HUES6 (cell line): ENCODE measurements at regions not wholly inside any gene's neighbourhood (a gene's known extent, or its start where the extent isn't known, plus 50 kb on each side); places are given as distances from the start of the nearest gene placed in this dataset.

Source experiments
- H3K27ac ChIP-seq: 2 replicates; pipeline ENCODE4 v1.7.0; 2013; ENCODE audit warnings: low read depth, mild to moderate bottlenecking, low read length, inconsistent platforms
- H3K27me3 ChIP-seq: 2 replicates; pipeline ENCODE4 v1.6.1; 2013; ENCODE audit warnings: low read length; ENCODE audit not compliant: control insufficient read depth, insufficient read depth
- H3K36me3 ChIP-seq: 2 replicates; pipeline ENCODE4 v1.6.1; 2013; ENCODE audit warnings: low read length; ENCODE audit not compliant: control insufficient read depth, insufficient read depth
- H3K4me1 ChIP-seq: 2 replicates; pipeline ENCODE4 v1.6.1; 2013; ENCODE audit warnings: low read length; ENCODE audit not compliant: control insufficient read depth, insufficient read depth
- H3K4me3 ChIP-seq: 2 replicates; pipeline ENCODE4 v1.5.1; 2013; ENCODE audit warnings: low read depth, low read length
- H3K9ac ChIP-seq: one replicate; pipeline ENCODE4 v1.6.1; 2013; ENCODE audit warnings: mild to moderate bottlenecking, low read length
- H3K9me3 ChIP-seq: 2 replicates; pipeline ENCODE4 v1.6.1; 2013; ENCODE audit warnings: low read depth, low read length; ENCODE audit not compliant: control insufficient read depth, insufficient read depth

DNA sequence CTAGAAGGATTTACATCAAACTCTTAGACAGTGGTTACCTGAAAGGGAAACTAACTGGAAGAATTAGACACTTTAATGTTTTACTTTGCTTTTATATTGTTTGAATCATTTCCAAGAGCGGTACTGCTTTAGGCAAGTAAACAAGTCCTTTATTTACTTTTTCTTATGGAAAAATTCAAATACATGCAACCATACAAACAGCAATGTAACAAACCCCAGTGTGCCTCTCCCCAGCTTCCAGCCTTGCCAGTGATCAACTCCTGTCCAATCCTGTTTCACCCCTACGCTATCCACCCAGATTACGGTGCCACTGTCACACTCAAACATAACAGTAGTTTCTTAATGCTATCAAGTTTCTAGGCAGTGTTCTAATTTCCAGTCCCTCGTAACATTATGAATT is 85.9 kb downstream of the C16orf95 start:
- peaks cover 8% of the 10 kb centered on the region for H3K9me3 ChIP-seq
- no peak overlapping the region for H3K27ac ChIP-seq
- no peaks in the 10 kb centered on the region for H3K27me3 ChIP-seq
- H3K4me1 ChIP-seq, result no peaks in the 10 kb centered on the region
- H3K4me3 ChIP-seq, result no peak overlapping the region
- H3K36me3 ChIP-seq, result no peaks in the 10 kb centered on the region
- no peak overlapping the region for H3K9ac ChIP-seq

DNA sequence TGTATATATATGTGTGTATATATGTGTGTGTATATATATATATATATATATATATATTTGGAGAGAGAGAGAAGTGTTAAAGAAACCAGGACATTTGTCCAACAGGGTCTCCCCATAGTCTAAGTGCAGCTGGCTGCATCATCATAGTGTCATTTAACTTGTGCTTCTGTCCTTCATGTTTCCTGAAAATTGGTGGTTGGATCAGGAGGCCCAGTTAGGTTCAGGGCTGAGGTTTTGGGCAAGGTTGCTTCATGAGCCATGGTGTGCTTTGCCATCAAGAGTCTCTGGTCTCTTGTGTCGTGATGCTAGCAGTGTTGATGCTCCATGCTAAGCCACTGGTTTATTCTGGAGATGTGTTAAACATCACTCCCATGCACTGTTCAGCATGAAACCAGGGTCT is 85.3 kb downstream of the C16orf95 start:
- H3K9me3 ChIP-seq, result peaks cover 8% of the 10 kb centered on the region
- no peak overlapping the region for H3K27ac ChIP-seq
- no peak overlapping the region for H3K4me3 ChIP-seq
- no peak overlapping the region for H3K9ac ChIP-seq
- H3K27me3 ChIP-seq, result no peaks in the 10 kb centered on the region
- no peaks in the 10 kb centered on the region for H3K4me1 ChIP-seq
- no peaks in the 10 kb centered on the region for H3K36me3 ChIP-seq

DNA sequence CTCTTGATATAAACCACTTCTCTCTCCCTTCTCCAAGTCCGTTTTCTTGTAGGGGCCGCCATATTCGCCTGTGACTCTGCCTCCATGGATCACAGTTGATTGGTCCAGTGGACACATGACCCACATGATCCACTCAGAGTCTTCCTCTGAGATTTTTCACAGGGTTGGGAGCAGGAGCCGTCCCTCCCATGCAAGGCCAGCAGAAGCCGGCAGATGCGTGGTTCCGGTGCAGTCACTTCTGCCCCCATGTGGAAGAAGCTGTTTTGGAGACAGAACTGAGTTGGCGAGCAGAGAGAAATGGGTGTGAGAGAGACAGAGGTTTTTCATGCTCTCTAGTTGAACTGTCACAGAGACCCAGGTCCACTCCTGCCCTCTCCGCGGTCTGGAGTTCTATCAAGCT is 83.3 kb downstream of the C16orf95 start:
- H3K27ac ChIP-seq, result no peak overlapping the region
- H3K9me3 ChIP-seq, result peaks cover 8% of the 10 kb centered on the region
- H3K36me3 ChIP-seq, result no peaks in the 10 kb centered on the region
- H3K4me3 ChIP-seq, result no peak overlapping the region
- no peaks in the 10 kb centered on the region for H3K27me3 ChIP-seq
- H3K9ac ChIP-seq, result no peak overlapping the region
- no peaks in the 10 kb centered on the region for H3K4me1 ChIP-seq

DNA sequence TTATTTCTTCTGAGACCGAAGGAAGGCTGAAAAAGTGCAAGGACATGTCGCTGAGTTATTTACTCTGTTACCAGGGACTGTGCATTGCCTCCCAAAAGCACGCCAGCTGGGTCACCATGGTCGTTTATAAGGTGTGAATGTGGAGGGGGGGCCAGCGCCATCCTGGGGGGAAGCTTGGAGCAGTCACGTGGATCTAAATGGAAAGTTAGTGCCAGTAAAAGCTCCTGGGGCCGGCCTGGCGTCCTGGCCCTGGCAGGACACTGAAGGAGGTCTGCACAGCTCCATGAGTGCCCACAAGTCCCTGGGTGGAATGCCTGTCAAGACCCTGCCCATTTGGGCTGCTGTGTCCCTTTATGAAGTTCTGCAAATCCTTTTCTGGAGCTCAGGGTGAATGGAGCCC is 82.6 kb downstream of the C16orf95 start:
- Histone ChIP-seq H3K9me3 (peaks cover 8% of the 10 kb centered on the region), H3K9ac (no peak overlapping the region), H3K4me3 (no peak overlapping the region), H3K27ac (no peak overlapping the region), H3K36me3 (no peaks in the 10 kb centered on the region), H3K4me1 (no peaks in the 10 kb centered on the region), H3K27me3 (no peaks in the 10 kb centered on the region)

DNA sequence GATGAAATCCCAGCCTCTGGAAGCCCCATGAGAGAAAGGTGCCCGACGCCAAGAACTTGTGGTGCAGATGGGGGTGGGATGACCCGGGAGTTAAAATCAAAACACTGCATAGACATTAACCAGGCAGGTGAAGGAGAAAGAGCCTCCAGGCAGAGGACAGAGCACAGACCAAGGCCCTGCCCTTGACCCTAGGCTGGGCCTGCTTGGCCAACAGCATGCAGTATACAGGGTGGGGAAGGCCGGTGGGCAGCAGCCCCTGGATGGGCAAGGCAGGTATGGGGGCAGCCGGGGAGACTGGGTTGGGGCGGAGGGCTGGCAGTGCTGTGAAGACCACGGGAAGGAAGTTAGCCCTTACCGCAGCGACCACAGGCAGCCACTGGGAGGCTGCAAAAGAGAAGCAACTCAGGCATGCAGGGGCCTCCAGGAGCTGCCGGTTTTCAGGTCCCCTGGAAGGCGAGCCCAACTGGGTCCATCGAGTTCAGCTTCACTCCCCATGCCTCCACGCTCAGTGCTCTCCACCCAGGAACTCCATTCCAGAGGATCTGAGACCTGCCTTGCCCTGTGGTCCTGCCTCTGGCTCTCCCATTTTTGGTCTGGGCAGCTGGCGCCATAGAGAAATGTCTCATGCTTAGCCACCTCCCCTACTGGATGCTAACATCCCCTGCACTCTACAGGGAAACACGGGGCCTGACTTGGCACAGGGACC is 81.2 kb downstream of the C16orf95 start:
- Histone ChIP-seq H3K9ac (no peak overlapping the region), H3K4me1 (no peaks in the 10 kb centered on the region), H3K4me3 (no peak overlapping the region), H3K36me3 (no peaks in the 10 kb centered on the region), H3K27ac (no peak overlapping the region), H3K9me3 (peaks cover 8% of the 10 kb centered on the region), H3K27me3 (no peaks in the 10 kb centered on the region)

DNA sequence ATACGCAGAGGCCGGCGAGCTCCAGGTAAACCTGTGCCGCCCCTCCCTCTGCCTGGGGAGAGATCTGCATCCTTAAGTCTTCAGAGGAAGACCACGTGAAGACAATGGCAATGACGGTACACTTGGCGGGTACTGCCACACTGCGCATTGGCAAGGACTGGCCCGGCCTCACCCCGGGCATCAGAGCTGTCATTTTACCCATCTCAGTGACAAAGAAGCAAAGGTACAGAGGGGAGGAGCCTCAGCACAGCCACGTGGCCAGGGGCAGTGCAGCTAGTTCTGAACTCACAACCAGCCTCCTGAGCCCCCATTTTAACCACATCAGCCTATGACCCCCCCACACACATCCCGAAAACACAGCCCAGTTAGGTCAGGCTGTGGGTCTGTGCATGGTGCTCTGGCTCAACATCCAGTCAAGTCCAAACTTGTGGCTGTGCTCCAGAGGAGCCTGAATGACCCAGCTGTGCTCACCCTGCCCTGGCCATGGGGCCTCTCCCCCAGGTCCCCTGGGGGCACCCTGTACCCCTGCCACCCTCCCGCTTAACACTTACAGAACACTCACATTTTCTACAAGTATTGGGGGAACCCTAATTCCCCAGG is 80.6 kb downstream of the C16orf95 start:
- no peaks in the 10 kb centered on the region for H3K27me3 ChIP-seq
- H3K36me3 ChIP-seq, result no peaks in the 10 kb centered on the region
- no peak overlapping the region for H3K27ac ChIP-seq
- H3K4me3 ChIP-seq, result no peak overlapping the region
- H3K4me1 ChIP-seq, result no peaks in the 10 kb centered on the region
- peaks cover 8% of the 10 kb centered on the region for H3K9me3 ChIP-seq
- no peak overlapping the region for H3K9ac ChIP-seq

DNA sequence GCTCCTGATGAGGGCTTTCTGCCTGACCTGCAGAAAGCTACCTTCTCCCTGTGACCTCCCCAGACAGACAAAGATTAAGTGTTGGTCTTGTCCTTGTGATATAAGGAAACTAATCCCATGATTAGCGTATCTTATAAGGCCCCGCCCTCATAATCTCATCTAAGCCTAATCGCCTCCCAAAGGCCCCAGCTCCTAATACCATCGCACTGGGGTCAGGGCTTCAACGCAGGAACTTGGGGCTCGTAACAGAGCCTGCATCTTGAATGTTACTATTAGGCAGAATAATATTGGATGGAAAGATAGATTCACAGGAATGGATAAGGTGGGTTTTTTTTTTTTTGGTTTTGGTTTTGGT is 78.9 kb downstream of the C16orf95 start:
- Histone ChIP-seq H3K4me1 (peaks cover 9% of the 10 kb centered on the region), H3K9ac (no peak overlapping the region), H3K27me3 (no peaks in the 10 kb centered on the region), H3K9me3 (no peaks in the 10 kb centered on the region), H3K4me3 (no peak overlapping the region), H3K27ac (no peak overlapping the region), H3K36me3 (no peaks in the 10 kb centered on the region)

DNA sequence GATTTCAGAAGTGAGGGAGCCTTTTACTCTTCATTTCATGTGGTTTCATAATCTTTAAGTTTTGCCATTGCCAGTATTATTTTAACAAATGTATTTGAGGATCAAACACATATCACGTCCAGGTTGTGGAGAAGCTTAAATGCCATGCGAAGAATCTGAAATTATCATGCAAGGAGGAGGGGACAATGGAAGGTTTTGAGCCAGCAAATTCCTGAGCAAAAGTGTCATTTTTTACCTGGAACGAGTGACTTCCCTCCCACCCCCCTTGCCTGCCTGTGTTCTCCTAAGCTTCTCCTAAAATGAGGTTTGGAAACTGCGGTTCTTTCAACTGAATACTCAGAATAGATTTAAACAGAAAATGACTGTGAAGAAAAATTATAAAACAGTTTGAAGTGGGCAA is 77.6 kb downstream of the C16orf95 start:
- no peaks in the 10 kb centered on the region for H3K36me3 ChIP-seq
- H3K4me3 ChIP-seq, result no peak overlapping the region
- no peak overlapping the region for H3K9ac ChIP-seq
- no peaks in the 10 kb centered on the region for H3K27me3 ChIP-seq
- peaks cover 13% of the 10 kb centered on the region for H3K4me1 ChIP-seq
- no peak overlapping the region for H3K27ac ChIP-seq
- no peaks in the 10 kb centered on the region for H3K9me3 ChIP-seq

DNA sequence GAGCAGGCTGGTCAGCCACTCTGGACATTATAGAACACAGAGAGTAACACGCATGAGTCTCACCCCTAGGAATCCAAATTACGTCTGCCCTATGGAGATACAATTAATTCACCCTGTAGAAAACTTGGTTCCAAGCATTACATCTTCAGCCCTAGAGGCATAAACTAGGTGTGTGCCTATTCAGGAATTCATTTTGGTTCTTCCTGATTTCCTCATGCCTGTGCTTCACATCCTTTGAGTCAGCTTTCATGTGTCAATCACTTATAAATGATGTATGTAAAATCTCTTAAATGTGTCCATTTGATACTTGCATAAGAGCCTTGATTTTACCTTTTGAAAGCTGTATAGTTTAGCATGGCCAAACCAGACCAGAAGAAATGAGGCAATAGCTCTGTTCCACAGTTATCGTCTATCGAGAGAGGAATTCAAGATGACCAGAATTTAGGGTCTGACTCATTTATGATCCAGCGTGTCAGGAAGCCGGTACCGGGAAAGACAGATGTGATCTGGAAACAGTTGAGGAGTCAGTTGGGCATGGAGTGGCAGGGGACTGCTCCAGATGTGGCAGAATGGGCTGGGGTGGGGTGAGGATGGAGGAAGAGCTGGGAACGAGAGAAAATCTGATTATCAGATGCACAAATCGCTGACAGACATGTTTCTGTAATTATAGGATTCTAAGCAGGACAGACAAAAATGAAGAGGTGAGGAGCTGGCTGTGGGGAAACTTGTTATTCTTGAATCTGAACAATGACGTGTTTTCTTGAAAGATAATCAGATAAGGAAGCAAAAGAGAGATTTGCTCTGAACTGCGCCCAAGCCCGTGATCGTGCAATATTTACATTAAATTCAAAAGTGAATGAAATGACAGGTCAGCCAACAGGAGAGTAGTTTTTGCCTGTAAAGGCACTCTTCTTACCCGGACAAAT is 76.7 kb downstream of the C16orf95 start:
- Histone ChIP-seq H3K36me3 (no peaks in the 10 kb centered on the region), H3K9me3 (no peaks in the 10 kb centered on the region), H3K27me3 (no peaks in the 10 kb centered on the region), H3K9ac (no peak overlapping the region), H3K27ac (no peak overlapping the region), H3K4me3 (no peak overlapping the region), H3K4me1 (peaks cover 16% of the 10 kb centered on the region)

DNA sequence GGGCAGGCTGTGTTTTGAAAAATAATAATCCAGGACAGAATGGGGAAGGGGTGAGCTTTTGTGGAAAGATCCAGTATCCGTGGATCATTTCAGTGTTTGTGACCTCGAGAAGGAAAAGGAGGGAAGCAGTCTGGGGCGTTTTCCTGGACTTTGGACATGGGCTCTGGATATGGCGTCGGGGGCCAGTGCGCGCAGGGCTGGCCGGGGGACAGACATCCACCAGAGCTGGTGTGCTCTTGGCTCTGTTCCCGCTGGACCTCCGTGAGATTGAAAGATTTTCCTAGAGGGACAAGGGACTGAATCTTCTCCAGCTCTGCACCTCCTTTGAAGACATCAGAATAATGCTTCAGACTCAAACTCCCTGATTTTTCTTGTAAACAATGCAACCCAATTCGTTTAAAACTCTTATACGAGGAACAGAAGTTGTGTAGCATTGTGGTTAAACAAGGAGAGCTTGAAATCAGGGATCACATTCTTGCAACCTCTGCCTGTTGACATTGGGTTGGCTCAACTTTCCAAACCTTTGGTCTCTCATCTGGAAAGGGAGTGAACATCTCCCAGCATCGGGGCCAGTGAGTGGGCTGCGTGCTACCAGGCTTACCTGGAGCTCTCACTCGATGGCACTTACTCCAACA is 75.9 kb downstream of the C16orf95 start:
- H3K27ac ChIP-seq, result no peak overlapping the region
- no peak overlapping the region for H3K4me3 ChIP-seq
- peaks cover 18% of the 10 kb centered on the region for H3K4me1 ChIP-seq

DNA sequence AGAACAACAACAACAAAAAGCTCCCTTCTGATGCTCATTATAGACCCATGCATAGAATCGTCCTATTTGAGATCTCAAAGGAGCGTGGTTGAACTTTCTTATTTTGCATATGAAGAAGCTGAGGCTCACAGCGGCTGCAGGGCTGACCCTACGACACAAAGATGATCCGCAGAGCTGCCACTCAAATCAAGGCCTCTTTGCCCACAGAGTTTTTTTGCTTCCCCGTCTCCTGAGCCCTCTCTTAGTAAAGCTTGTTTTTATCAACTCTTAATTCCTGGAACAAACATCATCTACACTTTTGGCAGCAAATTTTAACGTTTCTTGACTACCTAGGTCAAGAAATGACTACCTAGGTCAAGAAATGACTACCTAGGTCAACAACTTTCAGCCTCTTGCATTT is 73.7 kb downstream of the C16orf95 start:
- Histone ChIP-seq H3K27me3 (no peaks in the 10 kb centered on the region), H3K36me3 (no peaks in the 10 kb centered on the region), H3K9ac (no peak overlapping the region), H3K4me3 (no peak overlapping the region), H3K9me3 (no peaks in the 10 kb centered on the region), H3K4me1 (peaks cover 18% of the 10 kb centered on the region), H3K27ac (no peak overlapping the region)

More for the DNA sequence above, 75.9 kb downstream of the C16orf95 start:
- H3K9ac ChIP-seq, result no peak overlapping the region
- H3K9me3 ChIP-seq, result no peaks in the 10 kb centered on the region
- H3K36me3 ChIP-seq, result no peaks in the 10 kb centered on the region
- H3K27me3 ChIP-seq, result no peaks in the 10 kb centered on the region
